ENCODE measurements at regions not wholly inside any gene's neighbourhood (a gene's known extent, or its start where the extent isn't known, plus 50 kb on each side); places are given as distances from the start of the nearest gene placed in this dataset.

DNA sequence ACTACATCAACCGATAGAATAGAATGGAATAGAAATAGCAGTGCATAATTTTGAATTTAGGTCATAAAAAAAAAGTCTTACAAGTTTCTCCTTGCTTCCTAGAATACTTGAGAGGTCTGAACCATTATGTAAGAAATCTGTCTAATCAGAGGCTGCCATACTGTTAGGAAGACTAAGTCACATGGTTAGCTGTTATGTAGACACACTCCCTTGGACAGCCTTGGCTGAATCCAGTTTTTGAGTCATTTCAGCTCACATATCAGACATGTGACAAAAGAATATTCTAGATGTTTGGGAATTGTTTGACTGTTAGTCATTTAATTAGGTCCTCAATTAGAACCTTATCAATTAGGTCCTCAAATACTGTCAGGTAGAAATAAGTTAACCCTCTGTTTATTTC lies 1601.4 kb downstream of the GRIK2 start:
- Histone ChIP-seq H2BK12ac (ENCODE audit: low read depth, low read length) (no peak overlapping the region), H3K56ac (replicated peaks; ENCODE audit: insufficient read length, low read depth, low read length) (no peak overlapping the region), H3K4me2 (ENCODE audit: insufficient read depth in 1 of 2, low read depth in 2 of 2, low read length in 2 of 2) (no peak overlapping the region), H3K23me2 (ENCODE audit: low read depth, low read length) (no peaks in the 10 kb centered on the region), H2BK20ac (ENCODE audit: low read length) (no peak overlapping the region), H3K9ac (replicated peaks in 1 of 4; ENCODE audit: extremely low read depth in 1 of 4, low read depth in 3 of 4, low read length in 3 of 4) (no peak overlapping the region), H3K36me3 (ENCODE audit: control insufficient read depth in 2 of 4, insufficient read depth in 4 of 4, low read length in 3 of 4) (no peaks in the 10 kb centered on the region), H2AK5ac (ENCODE audit: low read depth, low read length) (no peak overlapping the region), H4K91ac (replicated peaks; ENCODE audit: insufficient read length, low read length) (no peak overlapping the region), H2BK15ac (ENCODE audit: low read length) (no peak overlapping the region), H3K4ac (replicated peaks; ENCODE audit: insufficient read length, low read depth, low read length) (no peak overlapping the region), H2BK5ac (ENCODE audit: low read depth, low read length) (no peak overlapping the region), H3K27me3 (replicated peaks in 1 of 4; ENCODE audit: control insufficient read depth in 3 of 4, extremely low read depth in 1 of 4, insufficient read depth in 3 of 4, low read length in 3 of 4) (no peaks in the 10 kb centered on the region), H3K79me2 (ENCODE audit: control insufficient read depth in 1 of 2, insufficient read depth in 2 of 2, low read length in 2 of 2) (no peaks in the 10 kb centered on the region), H4K5ac (ENCODE audit: insufficient read length, low read depth, low read length) (no peak overlapping the region), H3K14ac (ENCODE audit: insufficient read length) (no peak overlapping the region), H3K79me1 (ENCODE audit: low read depth, low read length) (no peaks in the 10 kb centered on the region), H3K4me1 (replicated peaks in 1 of 4; ENCODE audit: control insufficient read depth in 3 of 4, insufficient read depth in 4 of 4, low read length in 3 of 4) (no peaks in the 10 kb centered on the region), H3K18ac (ENCODE audit: extremely low read depth, low read length) (no peak overlapping the region), H3K4me3 (ENCODE audit: extremely low read depth in 1 of 4, insufficient read depth in 2 of 4, low read depth in 3 of 4, low read length in 4 of 4) (no peak overlapping the region), H4K8ac (ENCODE audit: extremely low read depth, insufficient read depth, low read length) (no peak overlapping the region), H4K20me1 (replicated peaks in 1 of 2; ENCODE audit: control insufficient read depth in 1 of 2, insufficient read depth in 2 of 2, low read length in 2 of 2) (no peaks in the 10 kb centered on the region), H2BK120ac (replicated peaks; ENCODE audit: low read depth, low read length) (no peak overlapping the region), H2AFZ (ENCODE audit: low read length) (no peak overlapping the region), H3K23ac (ENCODE audit: insufficient read length) (no peak overlapping the region), H3K9me3 (ENCODE audit: insufficient read depth in 2 of 2, low read depth in 1 of 2, low read length in 1 of 2) (no peaks in the 10 kb centered on the region), H3K27ac (ENCODE audit: low read depth, low read length) (no peak overlapping the region)
- FAIRE-seq: no peak
- ChIA-PET CTCF (ENCODE audit: partially characterized antibody) (no interaction called here), POLR2A (ENCODE audit: partially characterized antibody) (no interaction called here)
- TF ChIP-seq SUZ12 (IDR thresholded peaks at IDR 0.05; ENCODE audit: low read length): no peak
- TF ChIP-seq POLR2AphosphoS5 (IDR thresholded peaks at IDR 0.05; ENCODE audit: low read depth, low read length): no peak
- TF ChIP-seq BRCA1 (IDR thresholded peaks at IDR 0.05; ENCODE audit: low read depth, low read length): no peak
- DNase-seq (ENCODE audit: low read depth in 1 of 2, low spot score in 2 of 2): no peak
- WGBS, 2 experiments (ENCODE audit: extremely low coverage in 1 of 2, insufficient coverage in 1 of 2, insufficient read length in 1 of 2, insufficient replicate concordance in 2 of 2, low coverage in 1 of 2, low lambda C conversion rate in 2 of 2, missing lambda C conversion rate in 1 of 2): 95% methylated on average over 1 of the region's 1 CpG; no CpG with 5 or more reads in 1 of the 2 experiments

All from H1 (cell line).